Endodermal cell (in vitro differentiated cells): ENCODE measurements at regions not wholly inside any gene's neighbourhood (a gene's known extent, or its start where the extent isn't known, plus 50 kb on each side); places are given as distances from the start of the nearest gene placed in this dataset.
"Not testable (repeated sequence)": the region's sequence is repeated elsewhere in the genome, so short reads cannot be mapped to it uniquely, and the experiment has no call there.

Experiments used
- DNase-seq: peaks from one replicate; pipeline ENCODE4 v3.0.0-alpha.2; 2017
- H3K27ac ChIP-seq: 2 replicates; pipeline ENCODE4 v1.5.1; 2013; ENCODE audit warnings: mild to moderate bottlenecking, low read depth, low read length, moderate library complexity
- H3K27me3 ChIP-seq: 2 replicates; pipeline ENCODE4 v1.6.1; 2013; ENCODE audit warnings: mild to moderate bottlenecking, low read length, moderate library complexity; ENCODE audit not compliant: insufficient read depth, control insufficient read depth, poor library complexity, severe bottlenecking
- H3K36me3 ChIP-seq: 2 replicates; pipeline ENCODE4 v1.7.0; 2013; ENCODE audit warnings: mild to moderate bottlenecking, low read length, moderate library complexity; ENCODE audit not compliant: control insufficient read depth, insufficient read depth
- H3K4me1 ChIP-seq: one replicate; pipeline ENCODE4 v1.7.0; 2013; ENCODE audit warnings: low read length; ENCODE audit not compliant: control insufficient read depth, insufficient read depth
- H3K4me3 ChIP-seq: 2 replicates; pipeline ENCODE4 v1.5.1; 2013; ENCODE audit warnings: mild to moderate bottlenecking, low read length, moderate library complexity
- H3K9ac ChIP-seq: 2 replicates; pipeline ENCODE4 v1.6.1; 2013; ENCODE audit warnings: mild to moderate bottlenecking, low read length, moderate library complexity; ENCODE audit not compliant: poor library complexity, severe bottlenecking; ENCODE audit errors: extremely low read depth
- H3K9me3 ChIP-seq: 2 replicates; pipeline ENCODE4 v1.6.1; 2013; ENCODE audit warnings: mild to moderate bottlenecking, low read length, moderate library complexity; ENCODE audit not compliant: control insufficient read depth
- H3K27ac Mint-ChIP-seq: 2 replicates; pipeline ENCODE4 v1.8.0; 2020; ENCODE audit warnings: mixed read lengths
- H3K27me3 Mint-ChIP-seq: 2 replicates; pipeline ENCODE4 v1.8.0; 2021; ENCODE audit warnings: mild to moderate bottlenecking, mixed read lengths; ENCODE audit not compliant: insufficient read depth
- H3K36me3 Mint-ChIP-seq: 2 replicates; pipeline ENCODE4 v1.8.0; 2020; ENCODE audit warnings: low read depth, mixed read lengths
- H3K4me1 Mint-ChIP-seq: 2 replicates; pipeline ENCODE4 v1.8.0; 2020; ENCODE audit warnings: mixed read lengths
- H3K4me3 Mint-ChIP-seq: 2 replicates; pipeline ENCODE4 v1.8.0; 2020; ENCODE audit warnings: mild to moderate bottlenecking, moderate library complexity, mixed read lengths
- H3K9me3 Mint-ChIP-seq: 2 replicates; pipeline ENCODE4 v1.8.0; 2020; ENCODE audit warnings: mild to moderate bottlenecking, mixed read lengths
- WGBS, 2 experiments: methylation state at CpG; one replicate each; pipeline versions ENCODE4 v1.1.5 to v1.1.7; 2013; ENCODE audit warnings: missing lambda C conversion rate in 2 of 2, mixed read lengths in 1 of 2; ENCODE audit not compliant: insufficient coverage in 1 of 2, insufficient read length in 1 of 2; 5-methylcytosine and 5-hydroxymethylcytosine counted together
- TF ChIP-seq, protein P1 (sequence below): fragments of 200-600 bp; sonication (generic); conservative IDR thresholded peaks from 2 replicates; pipeline ENCODE4 v1.5.0; 2021; ENCODE audit warnings: antibody characterized with exemption, mild to moderate bottlenecking

DNA sequence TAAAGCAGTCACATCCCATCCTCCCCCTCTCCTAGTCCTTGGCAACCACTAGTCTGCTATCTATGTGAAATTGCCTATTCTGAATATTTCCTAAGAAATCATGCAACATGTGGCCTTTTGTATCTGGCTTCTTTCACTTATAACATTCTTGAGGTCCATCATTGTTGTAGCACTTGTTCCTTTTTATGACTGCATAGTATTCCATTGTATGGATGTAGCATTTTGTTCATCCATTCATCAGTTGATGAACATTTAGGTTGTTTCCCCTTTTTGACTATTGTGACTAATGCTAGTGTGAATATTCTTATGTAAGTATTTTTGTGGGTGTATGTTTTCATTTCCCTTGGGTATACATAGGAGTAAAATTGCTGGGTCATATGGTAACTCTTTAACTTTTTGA lies 2924.2 kb upstream of the OR11H1 start:
- H3K27ac Mint-ChIP-seq, H3K36me3 Mint-ChIP-seq, H3K36me3 ChIP-seq, H3K27ac ChIP-seq, H3K4me3 Mint-ChIP-seq, H3K27me3 ChIP-seq, H3K4me1 ChIP-seq, DNase-seq, H3K9ac ChIP-seq, H3K27me3 Mint-ChIP-seq, H3K4me1 Mint-ChIP-seq: not testable (repeated sequence)
- H3K9me3 ChIP-seq, result peaks cover 79% of the 10 kb centered on the region
- H3K9me3 Mint-ChIP-seq, result peaks cover 94% of the 10 kb centered on the region
- H3K4me3 ChIP-seq, result peak overlapping the region; percentile 61

DNA sequence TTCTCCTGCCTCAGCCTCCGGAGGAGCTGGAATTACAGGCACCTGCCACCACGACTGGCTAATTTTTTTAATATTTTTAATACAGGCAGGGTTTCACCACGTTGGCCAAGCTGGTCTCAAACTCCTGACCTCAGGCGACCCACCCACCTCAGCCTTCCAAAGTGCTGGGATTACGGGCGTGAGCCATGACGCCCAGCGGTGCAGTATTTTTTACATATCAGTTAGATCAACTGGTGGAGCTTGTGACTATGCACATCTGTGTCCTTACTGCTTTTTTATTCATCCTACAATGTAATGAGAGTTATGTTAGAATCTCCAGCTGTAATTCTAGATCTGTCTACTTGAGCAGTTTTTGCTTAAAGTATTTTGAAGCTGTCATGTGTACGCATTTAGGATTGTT lies 2919.5 kb upstream of the OR11H1 start:
- peaks cover 86% of the 10 kb centered on the region for H3K9me3 Mint-ChIP-seq
- not testable (repeated sequence) for H3K27ac ChIP-seq, H3K27me3 Mint-ChIP-seq, H3K27ac Mint-ChIP-seq, H3K4me3 Mint-ChIP-seq, H3K9ac ChIP-seq, DNase-seq, H3K27me3 ChIP-seq, H3K36me3 Mint-ChIP-seq, H3K4me1 ChIP-seq, H3K36me3 ChIP-seq, H3K4me3 ChIP-seq, H3K4me1 Mint-ChIP-seq
- H3K9me3 ChIP-seq, result peaks cover 67% of the 10 kb centered on the region
- WGBS, 2 experiments, result 67 to 69% methylated on average over 8 of the region's 9 CpGs

DNA sequence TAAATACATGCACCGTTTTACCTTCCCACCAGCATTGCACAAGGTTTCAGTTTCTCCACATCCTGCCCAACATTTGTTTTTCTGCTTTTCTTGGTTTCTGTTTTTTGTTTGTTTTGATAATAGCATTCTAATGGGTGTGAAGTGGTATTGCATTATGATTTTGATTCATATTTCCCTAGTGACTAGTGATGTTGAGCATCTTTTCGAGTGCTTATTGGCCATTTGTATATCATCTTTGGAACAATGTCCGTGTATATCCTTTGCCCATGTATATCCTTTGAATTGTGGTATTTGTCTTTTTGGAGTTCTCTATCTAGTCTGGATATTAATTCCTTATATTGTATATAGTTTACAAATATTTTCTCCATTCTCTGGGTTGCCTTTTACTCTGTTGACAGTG lies 2914.8 kb upstream of the OR11H1 start:
- no peak overlapping the region for H3K4me3 ChIP-seq
- no peak for DNase-seq
- H3K27me3 ChIP-seq, result no peaks in the 10 kb centered on the region
- no peak overlapping the region for H3K9ac ChIP-seq
- H3K4me1 Mint-ChIP-seq, result no peaks in the 10 kb centered on the region
- no peak overlapping the region for H3K4me3 Mint-ChIP-seq
- H3K36me3 ChIP-seq, result no peaks in the 10 kb centered on the region
- H3K36me3 Mint-ChIP-seq, result no peaks in the 10 kb centered on the region
- no peak overlapping the region for H3K27ac Mint-ChIP-seq
- TF ChIP-seq, protein P1, sequence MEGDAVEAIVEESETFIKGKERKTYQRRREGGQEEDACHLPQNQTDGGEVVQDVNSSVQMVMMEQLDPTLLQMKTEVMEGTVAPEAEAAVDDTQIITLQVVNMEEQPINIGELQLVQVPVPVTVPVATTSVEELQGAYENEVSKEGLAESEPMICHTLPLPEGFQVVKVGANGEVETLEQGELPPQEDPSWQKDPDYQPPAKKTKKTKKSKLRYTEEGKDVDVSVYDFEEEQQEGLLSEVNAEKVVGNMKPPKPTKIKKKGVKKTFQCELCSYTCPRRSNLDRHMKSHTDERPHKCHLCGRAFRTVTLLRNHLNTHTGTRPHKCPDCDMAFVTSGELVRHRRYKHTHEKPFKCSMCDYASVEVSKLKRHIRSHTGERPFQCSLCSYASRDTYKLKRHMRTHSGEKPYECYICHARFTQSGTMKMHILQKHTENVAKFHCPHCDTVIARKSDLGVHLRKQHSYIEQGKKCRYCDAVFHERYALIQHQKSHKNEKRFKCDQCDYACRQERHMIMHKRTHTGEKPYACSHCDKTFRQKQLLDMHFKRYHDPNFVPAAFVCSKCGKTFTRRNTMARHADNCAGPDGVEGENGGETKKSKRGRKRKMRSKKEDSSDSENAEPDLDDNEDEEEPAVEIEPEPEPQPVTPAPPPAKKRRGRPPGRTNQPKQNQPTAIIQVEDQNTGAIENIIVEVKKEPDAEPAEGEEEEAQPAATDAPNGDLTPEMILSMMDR, result no peak
- H3K4me1 ChIP-seq, result no peaks in the 10 kb centered on the region
- peaks cover 52% of the 10 kb centered on the region for H3K9me3 ChIP-seq
- peaks cover 78% of the 10 kb centered on the region for H3K9me3 Mint-ChIP-seq
- no peak overlapping the region for H3K27ac ChIP-seq
- no peaks in the 10 kb centered on the region for H3K27me3 Mint-ChIP-seq
- 57 to 64% methylated on average over 1 to 3 of the region's 3 CpGs for WGBS, 2 experiments

DNA sequence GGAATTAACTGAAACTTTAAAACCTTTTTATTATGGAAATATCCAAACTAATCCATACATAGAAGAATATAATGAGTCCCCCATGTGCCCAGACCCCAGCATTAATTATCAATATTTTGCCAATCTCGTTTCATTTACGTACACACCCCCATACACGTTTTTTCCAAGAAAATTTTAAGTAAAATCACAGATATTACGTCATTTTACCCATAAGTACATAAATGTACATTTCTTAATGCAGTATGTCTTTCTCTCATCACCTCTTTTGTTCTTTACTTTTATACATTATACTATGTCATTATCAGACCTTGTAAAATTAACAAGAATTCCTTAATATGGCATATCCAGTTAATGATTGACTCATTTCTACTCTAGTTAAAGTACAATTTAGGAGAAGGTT lies 2914.1 kb upstream of the OR11H1 start:
- H3K27ac Mint-ChIP-seq, H3K27ac ChIP-seq, H3K4me3 Mint-ChIP-seq, H3K36me3 ChIP-seq, H3K27me3 ChIP-seq, H3K9ac ChIP-seq, H3K4me1 Mint-ChIP-seq, H3K27me3 Mint-ChIP-seq, H3K36me3 Mint-ChIP-seq, H3K4me1 ChIP-seq, DNase-seq, H3K4me3 ChIP-seq: not testable (repeated sequence)
- WGBS, 2 experiments, result 34 to 41% methylated on average over 4 of the region's 4 CpGs
- peaks cover 73% of the 10 kb centered on the region for H3K9me3 Mint-ChIP-seq
- H3K9me3 ChIP-seq, result peaks cover 49% of the 10 kb centered on the region

DNA sequence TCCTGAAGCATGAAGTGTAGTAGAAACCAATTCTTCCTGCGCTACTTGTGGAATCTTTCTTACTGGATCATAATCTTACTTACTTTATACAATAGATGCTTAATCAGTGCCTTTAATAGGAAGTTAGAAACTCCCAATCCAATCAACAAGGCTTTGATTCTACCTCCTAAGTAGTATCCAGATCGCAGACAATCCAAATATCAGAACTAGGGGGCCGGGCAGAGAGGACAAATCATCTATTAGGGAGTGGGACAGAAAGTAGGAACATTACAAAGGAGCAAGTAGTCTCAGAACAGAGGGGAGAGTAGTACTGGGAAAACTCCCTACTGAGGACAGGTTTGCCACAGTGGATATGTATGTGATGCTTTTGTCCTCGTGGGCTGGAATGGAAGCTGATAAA lies 2901.1 kb upstream of the OR11H1 start:
- WGBS, 2 experiments, result 50 to 66% methylated on average over 2 to 3 of the region's 4 CpGs
- not testable (repeated sequence) for H3K27ac ChIP-seq, H3K27ac Mint-ChIP-seq, H3K27me3 Mint-ChIP-seq, H3K4me1 Mint-ChIP-seq, H3K4me1 ChIP-seq, H3K9ac ChIP-seq, H3K27me3 ChIP-seq, H3K4me3 ChIP-seq, H3K36me3 ChIP-seq, H3K4me3 Mint-ChIP-seq, DNase-seq, H3K36me3 Mint-ChIP-seq
- peaks cover 76% of the 10 kb centered on the region for H3K9me3 Mint-ChIP-seq
- H3K9me3 ChIP-seq, result peaks cover 59% of the 10 kb centered on the region

DNA sequence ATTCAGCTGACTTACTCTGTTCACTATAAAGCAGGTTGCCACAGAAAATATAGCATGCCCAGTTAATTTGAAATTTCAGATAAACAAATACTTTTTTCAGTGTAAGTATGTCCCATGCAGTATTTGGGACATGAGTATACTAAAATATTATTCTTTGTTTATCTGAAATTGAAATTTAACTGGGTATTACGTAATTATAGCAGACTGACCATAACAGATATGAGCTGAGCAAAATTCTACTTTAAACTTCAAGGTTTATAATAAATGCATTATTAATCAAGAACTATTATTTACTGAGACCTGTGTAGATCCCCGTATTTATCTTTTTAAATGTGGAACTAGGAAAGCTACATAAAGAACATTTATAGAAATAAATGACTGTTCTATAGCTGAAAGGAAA lies 2898.2 kb upstream of the OR11H1 start:
- H3K36me3 Mint-ChIP-seq, H3K4me3 Mint-ChIP-seq, H3K36me3 ChIP-seq, H3K27ac ChIP-seq, H3K4me1 Mint-ChIP-seq, H3K4me1 ChIP-seq, H3K9ac ChIP-seq, DNase-seq, H3K27me3 Mint-ChIP-seq, H3K27me3 ChIP-seq, H3K27ac Mint-ChIP-seq: not testable (repeated sequence)
- H3K9me3 Mint-ChIP-seq, result peaks cover 73% of the 10 kb centered on the region
- peak overlapping the region; percentile 64 for H3K4me3 ChIP-seq
- WGBS, 2 experiments, result no CpG with 5 or more reads among the region's 2 CpGs
- peaks cover 47% of the 10 kb centered on the region for H3K9me3 ChIP-seq
